Panc1 (cell line): ENCODE measurements at regions not wholly inside any gene's neighbourhood (a gene's known extent, or its start where the extent isn't known, plus 50 kb on each side); places are given as distances from the start of the nearest gene placed in this dataset.

Experiments
- TF ChIP-seq, protein P1 (sequence below): fragments of 450-650 bp; IDR thresholded peaks from 2 replicates; pipeline ENCODE4 v1.5.1; 2017; ENCODE audit warnings: mild to moderate bottlenecking
- TF ChIP-seq, protein P2 (sequence below), 2 experiments: IDR thresholded peaks; 2 replicates each; pipeline ENCODE4 v1.6.1; 2011 to 2012; ENCODE audit warnings: low read depth in 2 of 2, control low read depth in 1 of 2, low read length in 1 of 2, mild to moderate bottlenecking in 1 of 2, moderate library complexity in 1 of 2; ENCODE audit not compliant: insufficient read depth in 1 of 2

DNA sequence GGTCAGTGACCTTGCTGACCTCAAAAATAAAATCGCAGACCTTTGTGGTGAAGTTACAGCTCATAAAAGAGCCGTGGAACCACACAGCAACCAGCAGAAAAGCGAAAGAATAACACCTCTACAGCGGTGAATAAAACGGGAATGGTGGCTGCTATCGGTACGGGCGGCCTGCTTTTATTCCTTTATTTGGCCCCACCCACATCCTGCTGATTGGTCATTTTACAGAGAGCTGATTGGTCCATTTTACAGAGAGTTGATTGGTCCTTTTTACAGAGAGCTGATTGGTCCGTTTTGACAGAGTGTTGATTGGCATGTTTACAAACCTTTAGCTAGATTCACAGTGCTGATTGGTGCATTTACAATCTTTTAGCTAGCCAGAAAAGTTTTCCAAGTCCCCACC is 80.7 kb upstream of the ATP10A start:
- TF ChIP-seq, protein P1, sequence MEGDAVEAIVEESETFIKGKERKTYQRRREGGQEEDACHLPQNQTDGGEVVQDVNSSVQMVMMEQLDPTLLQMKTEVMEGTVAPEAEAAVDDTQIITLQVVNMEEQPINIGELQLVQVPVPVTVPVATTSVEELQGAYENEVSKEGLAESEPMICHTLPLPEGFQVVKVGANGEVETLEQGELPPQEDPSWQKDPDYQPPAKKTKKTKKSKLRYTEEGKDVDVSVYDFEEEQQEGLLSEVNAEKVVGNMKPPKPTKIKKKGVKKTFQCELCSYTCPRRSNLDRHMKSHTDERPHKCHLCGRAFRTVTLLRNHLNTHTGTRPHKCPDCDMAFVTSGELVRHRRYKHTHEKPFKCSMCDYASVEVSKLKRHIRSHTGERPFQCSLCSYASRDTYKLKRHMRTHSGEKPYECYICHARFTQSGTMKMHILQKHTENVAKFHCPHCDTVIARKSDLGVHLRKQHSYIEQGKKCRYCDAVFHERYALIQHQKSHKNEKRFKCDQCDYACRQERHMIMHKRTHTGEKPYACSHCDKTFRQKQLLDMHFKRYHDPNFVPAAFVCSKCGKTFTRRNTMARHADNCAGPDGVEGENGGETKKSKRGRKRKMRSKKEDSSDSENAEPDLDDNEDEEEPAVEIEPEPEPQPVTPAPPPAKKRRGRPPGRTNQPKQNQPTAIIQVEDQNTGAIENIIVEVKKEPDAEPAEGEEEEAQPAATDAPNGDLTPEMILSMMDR = no peak
- TF ChIP-seq, protein P2, sequence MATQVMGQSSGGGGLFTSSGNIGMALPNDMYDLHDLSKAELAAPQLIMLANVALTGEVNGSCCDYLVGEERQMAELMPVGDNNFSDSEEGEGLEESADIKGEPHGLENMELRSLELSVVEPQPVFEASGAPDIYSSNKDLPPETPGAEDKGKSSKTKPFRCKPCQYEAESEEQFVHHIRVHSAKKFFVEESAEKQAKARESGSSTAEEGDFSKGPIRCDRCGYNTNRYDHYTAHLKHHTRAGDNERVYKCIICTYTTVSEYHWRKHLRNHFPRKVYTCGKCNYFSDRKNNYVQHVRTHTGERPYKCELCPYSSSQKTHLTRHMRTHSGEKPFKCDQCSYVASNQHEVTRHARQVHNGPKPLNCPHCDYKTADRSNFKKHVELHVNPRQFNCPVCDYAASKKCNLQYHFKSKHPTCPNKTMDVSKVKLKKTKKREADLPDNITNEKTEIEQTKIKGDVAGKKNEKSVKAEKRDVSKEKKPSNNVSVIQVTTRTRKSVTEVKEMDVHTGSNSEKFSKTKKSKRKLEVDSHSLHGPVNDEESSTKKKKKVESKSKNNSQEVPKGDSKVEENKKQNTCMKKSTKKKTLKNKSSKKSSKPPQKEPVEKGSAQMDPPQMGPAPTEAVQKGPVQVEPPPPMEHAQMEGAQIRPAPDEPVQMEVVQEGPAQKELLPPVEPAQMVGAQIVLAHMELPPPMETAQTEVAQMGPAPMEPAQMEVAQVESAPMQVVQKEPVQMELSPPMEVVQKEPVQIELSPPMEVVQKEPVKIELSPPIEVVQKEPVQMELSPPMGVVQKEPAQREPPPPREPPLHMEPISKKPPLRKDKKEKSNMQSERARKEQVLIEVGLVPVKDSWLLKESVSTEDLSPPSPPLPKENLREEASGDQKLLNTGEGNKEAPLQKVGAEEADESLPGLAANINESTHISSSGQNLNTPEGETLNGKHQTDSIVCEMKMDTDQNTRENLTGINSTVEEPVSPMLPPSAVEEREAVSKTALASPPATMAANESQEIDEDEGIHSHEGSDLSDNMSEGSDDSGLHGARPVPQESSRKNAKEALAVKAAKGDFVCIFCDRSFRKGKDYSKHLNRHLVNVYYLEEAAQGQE (IDR thresholded peaks at IDR 0.05; ENCODE audit: insufficient read depth in 1 of 2, low read depth in 2 of 2, low read length in 1 of 2) = no peak
